ENCODE measurements at regions not wholly inside any gene's neighbourhood (a gene's known extent, or its start where the extent isn't known, plus 50 kb on each side); places are given as distances from the start of the nearest gene placed in this dataset.
A peak's percentile ranks its signal among the peaks of the same experiment; 100 is the strongest.

DNA sequence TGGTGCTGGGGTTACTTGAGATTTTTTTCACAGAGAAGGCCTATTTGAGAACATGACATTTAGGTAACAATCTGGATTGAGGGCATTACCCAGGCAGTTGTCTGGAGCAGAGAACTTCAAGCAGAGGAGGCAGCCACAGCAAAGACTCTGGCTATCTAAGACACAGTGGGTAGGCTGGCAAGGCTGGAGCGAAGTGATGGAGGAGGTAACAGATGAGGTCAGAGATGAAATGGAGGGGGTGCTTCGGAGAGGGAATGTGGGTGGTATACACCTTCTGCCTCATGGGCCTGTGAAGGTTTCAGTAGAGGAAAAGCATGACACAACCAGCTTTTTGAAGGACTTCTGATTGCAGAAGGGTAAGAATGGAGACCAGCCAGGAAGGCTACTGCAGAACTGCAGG lies 65.9 kb downstream of the TMEM174 start:
- H3K27me3 ChIP-seq (ENCODE audit: control insufficient read depth, insufficient read depth, low read length): peaks cover 42% of the 10 kb centered on the region
- WGBS (ENCODE audit: insufficient coverage): 96% methylated on average over 2 of the region's 2 CpGs
- no peaks in the 10 kb centered on the region for H3K9me3 ChIP-seq (ENCODE audit: control insufficient read depth, insufficient read depth, low read length)
- H3K36me3 ChIP-seq (ENCODE audit: control insufficient read depth, insufficient read depth, low read length): no peaks in the 10 kb centered on the region
- no peak for DNase-seq (ENCODE audit: low read depth in 4 of 6, low spot score in 6 of 6)
- peaks cover 7% of the 10 kb centered on the region for H3K4me1 ChIP-seq (ENCODE audit: control insufficient read depth, insufficient read depth, low read length)
- H3K4me3 ChIP-seq (ENCODE audit: low read depth, low read length): no peak overlapping the region
- H3K27ac ChIP-seq (ENCODE audit: low read depth, low read length): no peak overlapping the region

DNA sequence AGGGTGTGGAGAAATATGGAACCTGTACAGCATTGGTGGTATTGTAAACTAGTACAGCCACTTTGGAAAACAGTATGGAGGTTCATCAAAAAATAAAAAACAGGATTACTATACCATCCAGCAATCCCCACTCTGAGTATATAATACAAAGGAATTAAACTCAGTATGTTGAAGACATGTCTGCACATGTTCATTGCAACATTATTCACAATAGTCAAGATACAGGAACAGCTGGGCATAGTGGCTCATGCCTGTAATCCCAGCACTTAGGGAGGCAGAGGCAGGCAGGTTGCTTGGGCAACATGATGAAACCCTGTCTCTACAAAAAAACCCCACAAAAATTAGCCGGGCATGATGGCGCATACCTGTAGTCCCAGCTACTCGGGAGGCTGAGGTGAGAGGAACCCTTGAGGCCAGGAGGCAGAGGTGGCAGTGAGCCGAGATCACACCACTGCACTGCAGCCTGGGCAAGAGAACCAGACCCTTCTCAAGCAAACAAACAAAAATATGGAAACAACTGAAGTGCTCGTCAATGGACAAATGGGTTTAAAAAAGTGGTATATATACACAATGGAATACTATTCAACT lies 63.6 kb downstream of the TMEM174 start:
- Histone ChIP-seq H3K27me3 (ENCODE audit: control insufficient read depth, insufficient read depth, low read length) (peaks cover 62% of the 10 kb centered on the region), H3K27ac (ENCODE audit: low read depth, low read length) (no peak overlapping the region), H3K4me1 (ENCODE audit: control insufficient read depth, insufficient read depth, low read length) (peaks cover 25% of the 10 kb centered on the region), H3K4me3 (ENCODE audit: low read depth, low read length) (no peak overlapping the region), H3K9me3 (ENCODE audit: control insufficient read depth, insufficient read depth, low read length) (no peaks in the 10 kb centered on the region), H3K36me3 (ENCODE audit: control insufficient read depth, insufficient read depth, low read length) (no peaks in the 10 kb centered on the region)
- no peak for DNase-seq (ENCODE audit: low read depth in 4 of 6, low spot score in 6 of 6)
- WGBS (ENCODE audit: insufficient coverage): 100% methylated on average over 2 of the region's 5 CpGs

GRCh38 chr5:73234204-73234555 lies 61.2 kb downstream of the TMEM174 start:
- peaks cover 74% of the 10 kb centered on the region for H3K27me3 ChIP-seq (ENCODE audit: control insufficient read depth, insufficient read depth, low read length)

DNA sequence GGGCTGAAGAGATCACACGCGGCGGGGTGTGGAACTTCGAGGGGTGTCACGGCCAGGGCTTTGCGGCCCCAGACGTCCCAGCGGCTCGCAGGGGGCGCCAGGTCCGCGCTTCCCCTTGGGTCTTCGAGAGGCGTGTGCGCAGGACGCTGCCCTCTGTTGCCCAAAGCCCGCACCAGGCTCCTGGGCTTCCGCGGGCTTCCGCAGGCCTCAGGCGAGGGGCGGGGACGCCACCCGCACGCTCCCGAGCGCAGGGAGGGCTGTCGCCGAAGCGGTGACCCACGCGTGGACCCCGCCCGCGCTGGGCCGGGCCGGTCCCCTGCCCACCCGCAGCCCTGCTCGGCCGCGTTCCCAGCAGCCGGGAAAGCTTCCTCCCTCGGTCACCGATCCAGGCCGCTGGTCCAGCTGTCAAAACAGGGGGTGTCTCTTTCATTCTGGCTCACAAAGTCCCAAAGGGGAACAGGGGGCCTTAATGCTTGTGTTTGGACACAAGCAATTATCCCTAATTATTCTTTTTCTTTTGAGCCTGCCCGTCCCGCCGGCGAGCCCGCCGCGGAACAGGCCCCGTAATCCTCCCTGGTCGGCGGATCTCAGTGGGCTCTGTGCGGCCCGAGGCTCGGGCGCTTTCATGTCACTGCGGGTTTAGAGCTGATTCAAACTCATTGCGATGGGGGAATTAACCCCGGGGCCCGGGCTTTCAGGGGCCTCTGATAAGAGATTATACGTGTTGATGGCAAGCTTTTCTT lies 60.6 kb downstream of the TMEM174 start:
- peak overlapping the region; percentile 33 for H3K27ac ChIP-seq (ENCODE audit: low read depth, low read length)
- peaks cover 74% of the 10 kb centered on the region for H3K27me3 ChIP-seq (ENCODE audit: control insufficient read depth, insufficient read depth, low read length)
- peak overlapping the region; percentile 31 for H3K4me3 ChIP-seq (ENCODE audit: low read depth, low read length)
- peaks cover 35% of the 10 kb centered on the region for H3K4me1 ChIP-seq (ENCODE audit: control insufficient read depth, insufficient read depth, low read length)
- under 1% methylated on average over 63 of the region's 64 CpGs for WGBS (ENCODE audit: insufficient coverage)
- peaks cover 2% of the 10 kb centered on the region for H3K9me3 ChIP-seq (ENCODE audit: control insufficient read depth, insufficient read depth, low read length)
- no peaks in the 10 kb centered on the region for H3K36me3 ChIP-seq (ENCODE audit: control insufficient read depth, insufficient read depth, low read length)
- DNase-seq (ENCODE audit: low read depth in 4 of 6, low spot score in 6 of 6): peak in 2 of 6 donors; percentile 46 to 79

More at GRCh38 chr5:73234204-73234555, 61.2 kb downstream of the TMEM174 start:
- Histone ChIP-seq H3K36me3 (ENCODE audit: control insufficient read depth, insufficient read depth, low read length) (no peaks in the 10 kb centered on the region), H3K9me3 (ENCODE audit: control insufficient read depth, insufficient read depth, low read length) (peaks cover under 1% of the 10 kb centered on the region), H3K27ac (ENCODE audit: low read depth, low read length) (no peak overlapping the region), H3K4me1 (ENCODE audit: control insufficient read depth, insufficient read depth, low read length) (peaks cover 35% of the 10 kb centered on the region), H3K4me3 (ENCODE audit: low read depth, low read length) (peak overlapping the region; percentile 31)
- DNase-seq (ENCODE audit: low read depth in 4 of 6, low spot score in 6 of 6): no peak
- WGBS (ENCODE audit: insufficient coverage): 0% methylated on average over 2 of the region's 15 CpGs

DNA sequence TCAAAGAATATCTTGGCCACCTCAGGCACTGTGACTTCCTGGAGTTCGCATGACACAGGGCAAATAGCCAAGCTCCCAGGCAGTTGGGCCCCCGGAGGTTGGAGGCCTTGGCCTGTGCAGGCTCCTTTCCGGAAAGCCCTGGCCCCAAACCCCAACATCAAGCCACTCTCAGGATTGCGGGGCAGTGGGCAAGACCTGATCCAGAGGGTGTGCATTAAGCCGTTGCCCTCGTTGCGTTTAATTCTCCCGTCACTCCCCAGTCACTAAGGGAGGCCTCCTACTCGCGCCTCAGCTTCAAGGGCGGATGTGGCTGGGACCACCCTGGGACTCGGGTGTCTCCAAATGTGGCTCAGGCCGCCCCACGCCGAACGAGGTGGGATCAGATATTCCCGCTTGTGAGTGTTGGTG lies 60.1 kb downstream of the TMEM174 start:
- DNase-seq (ENCODE audit: low read depth in 4 of 6, low spot score in 6 of 6): no peak
- 15% methylated on average over 11 of the region's 17 CpGs for WGBS (ENCODE audit: insufficient coverage)
- Histone ChIP-seq H3K27me3 (ENCODE audit: control insufficient read depth, insufficient read depth, low read length) (peaks cover 77% of the 10 kb centered on the region), H3K4me1 (ENCODE audit: control insufficient read depth, insufficient read depth, low read length) (peaks cover 35% of the 10 kb centered on the region), H3K36me3 (ENCODE audit: control insufficient read depth, insufficient read depth, low read length) (no peaks in the 10 kb centered on the region), H3K4me3 (ENCODE audit: low read depth, low read length) (peak overlapping the region; percentile 2), H3K9me3 (ENCODE audit: control insufficient read depth, insufficient read depth, low read length) (peaks cover 2% of the 10 kb centered on the region), H3K27ac (ENCODE audit: low read depth, low read length) (peak overlapping the region; percentile 33)

- no peak for DNase-seq (ENCODE audit: low read depth in 4 of 6, low spot score in 6 of 6)
- H3K9me3 ChIP-seq (ENCODE audit: control insufficient read depth, insufficient read depth, low read length): peaks cover 2% of the 10 kb centered on the region
- H3K27ac ChIP-seq (ENCODE audit: low read depth, low read length): no peak overlapping the region
- peaks cover 35% of the 10 kb centered on the region for H3K4me1 ChIP-seq (ENCODE audit: control insufficient read depth, insufficient read depth, low read length)
- no peaks in the 10 kb centered on the region for H3K36me3 ChIP-seq (ENCODE audit: control insufficient read depth, insufficient read depth, low read length)
- peaks cover 81% of the 10 kb centered on the region for H3K27me3 ChIP-seq (ENCODE audit: control insufficient read depth, insufficient read depth, low read length)
- H3K4me3 ChIP-seq (ENCODE audit: low read depth, low read length): no peak overlapping the region
- 19% methylated on average over 38 of the region's 39 CpGs for WGBS (ENCODE audit: insufficient coverage)
Observed at GRCh38 chr5:73232266-73233041, 59.5 kb downstream of the TMEM174 start.

GRCh38 chr5:73231246-73231778 lies 58.3 kb downstream of the TMEM174 start:
- Histone ChIP-seq H3K4me1 (ENCODE audit: control insufficient read depth, insufficient read depth, low read length) (peaks cover 35% of the 10 kb centered on the region), H3K36me3 (ENCODE audit: control insufficient read depth, insufficient read depth, low read length) (no peaks in the 10 kb centered on the region), H3K9me3 (ENCODE audit: control insufficient read depth, insufficient read depth, low read length) (peaks cover 2% of the 10 kb centered on the region), H3K4me3 (ENCODE audit: low read depth, low read length) (no peak overlapping the region), H3K27me3 (ENCODE audit: control insufficient read depth, insufficient read depth, low read length) (peaks cover 77% of the 10 kb centered on the region), H3K27ac (ENCODE audit: low read depth, low read length) (no peak overlapping the region)
- no CpG with 5 or more reads among the region's 4 CpGs for WGBS (ENCODE audit: insufficient coverage)
- DNase-seq (ENCODE audit: low read depth in 4 of 6, low spot score in 6 of 6): peak in 1 of 6 donors; percentile 32

- Histone ChIP-seq H3K27ac (ENCODE audit: low read depth, low read length) (no peak overlapping the region), H3K4me1 (ENCODE audit: control insufficient read depth, insufficient read depth, low read length) (peaks cover 35% of the 10 kb centered on the region), H3K27me3 (ENCODE audit: control insufficient read depth, insufficient read depth, low read length) (peaks cover 79% of the 10 kb centered on the region), H3K4me3 (ENCODE audit: low read depth, low read length) (no peak overlapping the region), H3K9me3 (ENCODE audit: control insufficient read depth, insufficient read depth, low read length) (peaks cover 2% of the 10 kb centered on the region), H3K36me3 (ENCODE audit: control insufficient read depth, insufficient read depth, low read length) (no peaks in the 10 kb centered on the region)
- 24% methylated on average over 58 of the region's 58 CpGs for WGBS (ENCODE audit: insufficient coverage)
- DNase-seq (ENCODE audit: low read depth in 4 of 6, low spot score in 6 of 6): no peak
Observed at GRCh38 chr5:73230264-73231245, 57.6 kb downstream of the TMEM174 start.

GRCh38 chr5:73229271-73229670 lies 56.3 kb downstream of the TMEM174 start:
- peaks cover 77% of the 10 kb centered on the region for H3K27me3 ChIP-seq (ENCODE audit: control insufficient read depth, insufficient read depth, low read length)
- peaks cover 32% of the 10 kb centered on the region for H3K4me1 ChIP-seq (ENCODE audit: control insufficient read depth, insufficient read depth, low read length)
- no peak overlapping the region for H3K4me3 ChIP-seq (ENCODE audit: low read depth, low read length)
- no peak for DNase-seq (ENCODE audit: low read depth in 4 of 6, low spot score in 6 of 6)
- no peaks in the 10 kb centered on the region for H3K36me3 ChIP-seq (ENCODE audit: control insufficient read depth, insufficient read depth, low read length)
- H3K27ac ChIP-seq (ENCODE audit: low read depth, low read length): no peak overlapping the region
- peaks cover 2% of the 10 kb centered on the region for H3K9me3 ChIP-seq (ENCODE audit: control insufficient read depth, insufficient read depth, low read length)
- no CpG with 5 or more reads among the region's 1 CpG for WGBS (ENCODE audit: insufficient coverage)

All from spinal cord (tissue), 9 donors.